BE2C (cell line): ENCODE measurements at regions not wholly inside any gene's neighbourhood (a gene's known extent, or its start where the extent isn't known, plus 50 kb on each side); places are given as distances from the start of the nearest gene placed in this dataset.

Experiments used
- DNase-seq: peaks from one replicate; pipeline ENCODE4 v3.0.0-alpha.2; 2020
- H3K27me3 ChIP-seq: fragments of 250-450 bp; sonication (Bioruptor Pico); 2 replicates; pipeline ENCODE4 v1.5.1; 2020; ENCODE audit warnings: mild to moderate bottlenecking
- H3K36me3 ChIP-seq: fragments of 250-450 bp; sonication (Bioruptor Pico); 2 replicates; pipeline ENCODE4 v1.5.1; 2020; ENCODE audit warnings: mild to moderate bottlenecking
- H3K4me1 ChIP-seq: fragments of 250-450 bp; sonication (Bioruptor Pico); 2 replicates; pipeline ENCODE4 v1.5.1; 2020
- H3K4me3 ChIP-seq: 2 replicates; pipeline ENCODE4 v1.5.1; 2011; ENCODE audit warnings: low read depth, low read length
- H3K9me3 ChIP-seq: fragments of 250-450 bp; sonication (Bioruptor Pico); 2 replicates; pipeline ENCODE4 v1.5.1; 2020
- CTCF ChIP-seq: IDR thresholded peaks from 2 replicates; pipeline ENCODE4 v1.5.1; 2012; ENCODE audit warnings: mild to moderate bottlenecking, low read depth, low read length

DNA sequence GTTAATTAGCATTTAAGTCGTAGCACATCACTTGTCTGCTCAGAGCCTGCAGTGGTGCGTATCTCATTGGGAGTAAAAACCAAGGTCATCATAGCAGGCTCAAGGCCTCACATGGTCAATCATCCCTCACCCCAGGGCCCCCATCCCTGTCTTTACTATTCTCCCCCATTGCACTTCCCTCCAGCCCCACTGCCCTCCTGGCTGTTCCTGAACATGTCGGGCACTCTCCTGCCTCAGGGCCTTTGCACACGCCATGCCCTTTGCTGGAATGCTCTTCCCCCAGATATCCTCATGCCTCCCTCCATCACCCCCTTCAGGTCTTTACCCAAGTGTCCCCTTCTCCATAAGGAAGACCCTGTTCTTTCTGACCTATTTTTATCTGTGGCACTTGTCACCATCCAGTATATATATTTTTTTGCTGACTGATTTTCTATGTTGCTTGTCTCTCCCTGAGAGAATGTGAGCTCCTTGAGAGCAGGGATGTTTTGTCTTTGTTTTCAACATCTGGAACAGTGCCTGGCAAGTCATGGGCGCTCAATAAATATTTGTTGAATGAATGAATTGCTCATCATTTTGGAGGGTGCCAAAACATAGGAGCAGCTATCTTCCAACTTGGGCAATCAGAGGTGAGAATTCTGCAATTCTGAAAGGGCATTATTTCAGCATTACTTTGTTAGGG is 74.1 kb upstream of the POU3F1 start:
- H3K9me3 ChIP-seq: no peaks in the 10 kb centered on the region
- TF ChIP-seq CTCF: no peak
- H3K4me1 ChIP-seq: no peaks in the 10 kb centered on the region
- H3K27me3 ChIP-seq: no peaks in the 10 kb centered on the region
- no peak overlapping the region for H3K4me3 ChIP-seq
- DNase-seq: no peak
- no peaks in the 10 kb centered on the region for H3K36me3 ChIP-seq

GRCh38 chr1:38118976-38119375 is 72.4 kb upstream of the POU3F1 start:
- Histone ChIP-seq H3K9me3 (no peaks in the 10 kb centered on the region), H3K27me3 (no peaks in the 10 kb centered on the region), H3K4me1 (no peaks in the 10 kb centered on the region), H3K36me3 (no peaks in the 10 kb centered on the region), H3K4me3 (no peak overlapping the region)
- DNase-seq: no peak
- TF ChIP-seq CTCF: no peak

DNA sequence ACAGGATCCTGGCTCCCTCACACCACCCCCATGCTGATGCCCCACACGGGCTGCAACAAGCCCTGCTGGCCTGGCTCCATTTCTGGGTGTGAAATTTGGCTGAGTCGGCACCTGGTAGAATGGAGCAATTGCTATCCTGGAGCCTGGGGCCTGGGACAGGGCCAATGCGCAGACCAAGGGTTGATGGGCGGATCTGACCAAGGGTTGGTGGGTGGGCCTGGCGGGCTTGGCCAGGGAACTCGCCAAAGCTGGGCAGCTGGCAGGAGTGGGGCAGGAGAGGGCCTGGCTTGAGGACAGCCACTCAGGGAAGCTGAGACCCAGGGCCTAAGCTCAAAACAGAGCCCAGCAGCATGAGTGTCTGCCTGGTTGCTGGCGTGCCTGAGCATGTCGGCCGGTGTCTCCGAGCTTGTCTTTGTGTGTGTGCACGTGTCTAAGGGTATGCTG is 70.9 kb upstream of the POU3F1 start:
- H3K36me3 ChIP-seq: no peaks in the 10 kb centered on the region
- no peak for TF ChIP-seq CTCF
- H3K4me1 ChIP-seq: no peaks in the 10 kb centered on the region
- H3K4me3 ChIP-seq: no peak overlapping the region
- H3K27me3 ChIP-seq: no peaks in the 10 kb centered on the region
- no peak for DNase-seq
- H3K9me3 ChIP-seq: no peaks in the 10 kb centered on the region

DNA sequence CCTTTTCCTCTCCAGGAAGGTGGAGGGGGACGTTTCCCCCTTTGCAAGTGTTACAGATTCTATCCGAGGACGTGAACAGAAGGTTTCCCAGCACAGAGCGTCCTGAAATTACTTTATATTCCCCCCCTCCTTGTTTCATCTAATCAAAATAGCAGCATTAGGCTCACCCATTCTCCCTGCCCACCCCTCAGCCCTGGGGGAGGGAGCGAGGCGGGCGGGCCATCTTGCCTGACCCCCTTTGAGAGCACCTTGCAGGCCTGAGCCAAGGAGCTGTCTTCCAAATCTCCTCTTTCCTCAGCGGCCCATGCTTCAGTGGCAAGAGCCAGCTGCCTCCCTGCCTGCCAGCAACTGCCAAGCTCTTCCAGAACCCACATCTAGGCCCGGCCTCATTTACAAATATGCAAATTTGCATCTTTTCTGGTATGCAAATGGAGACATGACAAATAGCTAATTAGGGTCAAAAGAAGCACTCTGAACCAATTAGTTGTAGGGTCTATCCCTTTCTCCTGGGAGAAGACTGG is 69.1 kb upstream of the POU3F1 start:
- TF ChIP-seq CTCF: no peak
- no peaks in the 10 kb centered on the region for H3K27me3 ChIP-seq

GRCh38 chr1:38115226-38115625 is 68.6 kb upstream of the POU3F1 start:
- Histone ChIP-seq H3K4me1 (no peaks in the 10 kb centered on the region), H3K9me3 (no peaks in the 10 kb centered on the region), H3K4me3 (no peak overlapping the region), H3K36me3 (no peaks in the 10 kb centered on the region), H3K27me3 (no peaks in the 10 kb centered on the region)
- no peak for DNase-seq
- TF ChIP-seq CTCF: no peak

More for the DNA sequence above, 69.1 kb upstream of the POU3F1 start:
- H3K9me3 ChIP-seq: no peaks in the 10 kb centered on the region
- no peak overlapping the region for H3K4me3 ChIP-seq
- H3K4me1 ChIP-seq: no peaks in the 10 kb centered on the region
- H3K36me3 ChIP-seq: no peaks in the 10 kb centered on the region
- DNase-seq: no peak

GRCh38 chr1:38114241-38115026 is 67.8 kb upstream of the POU3F1 start:
- Histone ChIP-seq H3K9me3 (no peaks in the 10 kb centered on the region), H3K27me3 (no peaks in the 10 kb centered on the region), H3K4me3 (no peak overlapping the region), H3K36me3 (no peaks in the 10 kb centered on the region), H3K4me1 (no peaks in the 10 kb centered on the region)
- no peak for DNase-seq
- no peak for TF ChIP-seq CTCF
